LNCAP (cell line): ENCODE measurements at regions not wholly inside any gene's neighbourhood (a gene's known extent, or its start where the extent isn't known, plus 50 kb on each side); places are given as distances from the start of the nearest gene placed in this dataset.

ENCODE experiments used
- TF ChIP-seq, protein P1 (sequence below): fragments of 450-650 bp; IDR thresholded peaks from 2 replicates; pipeline ENCODE4 v1.5.1; 2017; ENCODE audit warnings: mild to moderate bottlenecking

DNA sequence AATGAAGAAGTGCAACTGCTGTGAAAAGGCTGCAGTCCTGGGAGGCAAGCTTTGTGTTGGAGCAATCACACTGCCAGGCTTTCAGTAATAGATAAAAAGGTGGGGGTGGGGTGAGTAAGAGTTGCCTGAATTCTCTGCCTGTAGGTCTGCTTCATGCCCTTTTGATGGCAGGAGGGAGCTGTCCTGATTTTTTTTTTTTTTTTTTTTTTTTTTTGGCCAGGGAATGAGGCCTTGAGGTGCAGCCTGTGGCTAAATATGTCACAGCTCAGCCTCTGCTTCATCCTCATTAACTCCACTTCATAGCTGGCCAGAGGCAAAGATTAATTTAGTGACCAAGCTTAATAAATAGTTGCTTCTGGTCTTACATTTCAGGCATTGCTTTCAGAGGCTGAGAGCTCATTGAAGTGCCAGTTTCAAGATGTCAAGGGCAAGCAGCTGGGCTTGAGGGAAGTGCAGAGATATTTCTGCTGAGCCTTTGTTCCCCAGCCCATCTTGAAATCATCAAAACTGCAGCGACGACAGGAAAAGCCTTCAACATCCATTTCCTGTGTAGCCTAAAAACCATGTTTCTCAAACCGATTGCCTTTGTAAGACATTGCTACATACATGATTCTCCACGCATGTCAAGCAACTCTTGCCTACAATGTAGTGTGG is 134.7 kb downstream of the MACIR start:
- TF ChIP-seq, protein P1, sequence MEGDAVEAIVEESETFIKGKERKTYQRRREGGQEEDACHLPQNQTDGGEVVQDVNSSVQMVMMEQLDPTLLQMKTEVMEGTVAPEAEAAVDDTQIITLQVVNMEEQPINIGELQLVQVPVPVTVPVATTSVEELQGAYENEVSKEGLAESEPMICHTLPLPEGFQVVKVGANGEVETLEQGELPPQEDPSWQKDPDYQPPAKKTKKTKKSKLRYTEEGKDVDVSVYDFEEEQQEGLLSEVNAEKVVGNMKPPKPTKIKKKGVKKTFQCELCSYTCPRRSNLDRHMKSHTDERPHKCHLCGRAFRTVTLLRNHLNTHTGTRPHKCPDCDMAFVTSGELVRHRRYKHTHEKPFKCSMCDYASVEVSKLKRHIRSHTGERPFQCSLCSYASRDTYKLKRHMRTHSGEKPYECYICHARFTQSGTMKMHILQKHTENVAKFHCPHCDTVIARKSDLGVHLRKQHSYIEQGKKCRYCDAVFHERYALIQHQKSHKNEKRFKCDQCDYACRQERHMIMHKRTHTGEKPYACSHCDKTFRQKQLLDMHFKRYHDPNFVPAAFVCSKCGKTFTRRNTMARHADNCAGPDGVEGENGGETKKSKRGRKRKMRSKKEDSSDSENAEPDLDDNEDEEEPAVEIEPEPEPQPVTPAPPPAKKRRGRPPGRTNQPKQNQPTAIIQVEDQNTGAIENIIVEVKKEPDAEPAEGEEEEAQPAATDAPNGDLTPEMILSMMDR = no peak; the same call in 1 of the 2 replicates

DNA sequence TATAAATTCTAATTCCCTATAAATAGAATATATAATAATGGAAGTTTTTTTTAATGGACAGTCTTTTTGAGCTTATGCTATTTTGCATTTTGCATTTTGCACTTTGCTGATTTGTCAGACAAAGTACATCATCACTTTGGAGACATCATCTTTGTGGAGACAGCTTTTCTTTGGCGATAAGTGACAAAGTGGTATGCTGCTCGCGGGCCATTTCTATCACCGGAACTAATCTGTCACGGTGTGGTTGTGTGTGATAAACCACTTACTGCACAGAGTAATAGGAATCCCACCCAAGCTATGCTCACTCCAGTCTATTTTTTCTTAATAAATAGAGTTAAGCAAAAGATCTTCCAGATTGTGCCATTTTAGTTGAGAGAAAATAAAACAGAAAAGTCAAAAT is 133.1 kb downstream of the MACIR start:
- TF ChIP-seq, protein P1 = no peak

DNA sequence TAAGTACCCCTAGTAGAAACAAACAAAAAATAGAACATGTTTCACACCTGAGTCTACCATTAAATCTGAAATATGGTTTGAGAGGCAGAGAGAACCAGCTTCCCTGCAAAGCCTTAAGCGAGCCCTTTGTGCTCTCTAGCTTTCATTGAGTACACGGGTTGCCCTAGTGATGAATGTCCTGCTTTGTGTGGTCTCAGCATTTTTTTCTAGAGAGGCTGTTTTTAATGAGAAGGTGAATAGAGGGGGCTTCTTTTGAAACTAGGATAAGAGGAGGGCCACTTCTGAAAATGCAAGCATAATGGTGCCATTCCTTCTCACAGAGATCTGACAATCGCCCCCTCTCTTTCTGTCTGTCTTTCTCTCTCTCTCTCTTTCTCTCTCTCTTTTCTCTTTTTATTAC is 131.3 kb downstream of the MACIR start:
- TF ChIP-seq, protein P1 = no peak

DNA sequence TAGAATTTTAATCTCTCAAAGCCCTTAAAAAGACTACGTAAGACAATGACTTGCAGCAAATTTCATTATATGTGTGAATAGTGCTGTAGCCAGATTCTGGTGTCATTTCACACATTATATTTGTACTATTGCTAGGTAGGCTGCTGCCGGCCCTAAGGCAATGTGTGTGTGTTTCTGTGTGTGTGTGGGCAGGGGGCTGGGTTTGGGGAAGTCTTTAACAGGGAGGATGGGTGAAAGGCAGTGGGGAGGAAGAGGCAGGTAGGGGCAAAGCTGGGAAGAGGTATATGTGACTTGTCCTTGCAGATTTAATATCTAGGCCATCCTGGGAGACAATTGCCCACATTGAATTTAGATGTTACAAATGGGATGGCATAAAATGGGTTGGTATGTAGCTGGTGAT is 130.8 kb downstream of the MACIR start:
- TF ChIP-seq, protein P1 = no peak

DNA sequence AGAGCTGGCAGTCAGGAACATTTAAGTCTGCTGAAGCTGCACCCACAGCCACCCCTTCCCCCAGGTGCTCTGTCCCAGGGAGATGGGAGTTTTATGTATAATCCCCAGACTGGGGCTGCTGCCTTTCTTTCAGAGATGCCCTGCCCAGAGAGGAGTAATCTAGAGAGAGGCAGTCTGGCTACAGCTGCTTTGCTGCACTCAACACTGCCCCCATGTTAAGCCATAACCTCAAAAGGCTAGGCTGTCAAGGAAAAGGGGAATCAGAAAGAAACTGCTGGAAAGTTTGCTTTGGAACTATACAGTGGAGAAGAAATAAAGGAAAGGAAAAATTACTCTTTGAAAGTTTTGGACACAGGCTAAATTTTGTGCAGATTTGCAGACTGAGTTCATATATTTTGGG is 127.2 kb downstream of the MACIR start:
- TF ChIP-seq, protein P1 = no peak

DNA sequence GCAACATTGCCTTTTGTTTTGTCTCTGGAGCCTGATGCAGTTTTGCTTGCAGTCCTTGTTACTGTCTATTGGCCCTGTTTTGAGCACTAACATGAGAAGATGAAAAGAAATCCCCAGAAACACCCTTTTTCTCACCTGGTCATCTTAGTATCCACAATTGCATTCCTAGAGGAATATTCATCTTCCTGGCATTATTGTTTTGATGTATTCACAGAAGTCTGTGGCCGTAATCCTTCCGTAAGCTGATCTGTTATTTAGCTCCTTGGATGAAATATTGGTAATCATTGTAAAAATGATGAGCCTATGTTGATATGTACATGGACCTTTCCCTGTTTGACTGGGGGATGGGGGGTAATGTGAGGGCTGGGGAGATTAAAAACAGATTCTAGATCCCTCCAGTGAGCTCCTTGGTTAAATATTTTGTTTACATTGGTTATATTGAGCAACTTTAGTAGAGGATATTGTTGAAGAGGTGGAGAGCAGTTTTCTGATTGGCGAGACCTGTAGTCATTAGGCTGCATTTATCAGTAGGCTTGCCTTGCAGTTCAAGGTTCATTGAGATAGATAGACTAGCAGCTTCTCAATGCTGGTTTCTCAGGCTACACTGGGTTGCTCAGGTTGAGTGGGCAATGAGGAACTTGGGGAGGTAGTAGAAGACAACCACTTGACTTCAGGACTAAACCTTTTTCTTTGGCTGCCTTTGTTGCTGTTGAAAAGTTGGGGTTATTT is 117.5 kb downstream of the MACIR start:
- TF ChIP-seq, protein P1 = no peak

DNA sequence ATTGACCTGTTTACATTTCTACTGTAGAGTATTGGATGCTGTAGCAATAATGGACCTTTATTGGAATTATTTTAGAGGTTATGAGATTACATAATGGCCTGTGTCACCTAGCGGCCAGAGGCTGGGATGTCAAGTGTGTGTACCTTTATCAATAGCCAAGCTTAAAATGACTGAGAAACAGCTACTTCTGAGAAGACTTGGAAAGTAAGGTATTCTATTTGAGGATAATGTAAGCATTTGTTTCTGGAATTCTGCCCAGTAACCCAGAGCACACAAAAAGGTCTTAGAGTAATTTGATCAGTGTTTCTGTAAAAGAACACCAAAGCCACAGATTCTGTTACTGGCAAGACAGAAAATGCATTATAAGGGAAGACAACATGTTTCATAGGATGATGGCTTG is 116.8 kb downstream of the MACIR start:
- TF ChIP-seq, protein P1 = peak; percentile 66; the same call in 1 of the 2 replicates
